ENCODE measurements at regions not wholly inside any gene's neighbourhood (a gene's known extent, or its start where the extent isn't known, plus 50 kb on each side); places are given as distances from the start of the nearest gene placed in this dataset.

- H3K9ac ChIP-seq (ENCODE audit: low read length in 5 of 5): no peak overlapping the region
- no peaks in the 10 kb centered on the region for H3K36me3 ChIP-seq (ENCODE audit: control insufficient read depth in 5 of 5, insufficient read depth in 5 of 5, low read length in 5 of 5)
- peaks cover 0 to 3% (median 0%) of the 10 kb centered on the region in 5 donors for H3K9me3 ChIP-seq (ENCODE audit: control insufficient read depth in 5 of 5, low read length in 5 of 5)
- H3K4me3 ChIP-seq (ENCODE audit: low read depth in 1 of 5, low read length in 5 of 5): no peak overlapping the region
- no peaks in the 10 kb centered on the region for H3K27me3 ChIP-seq (ENCODE audit: control insufficient read depth in 5 of 5, insufficient read depth in 4 of 5, low read length in 5 of 5)
- H3K4me1 ChIP-seq (ENCODE audit: control insufficient read depth in 5 of 5, insufficient read depth in 5 of 5, low read length in 5 of 5): peaks cover 0 to 9% (median 8%) of the 10 kb centered on the region in 5 donors
- H3K27ac ChIP-seq (ENCODE audit: low read depth, low read length): no peak overlapping the region
These were observed 75.7 kb upstream of the PIK3R1 start for GRCh38 chr5:68139611-68140441.

- H3K4me1 ChIP-seq (ENCODE audit: control insufficient read depth in 5 of 5, insufficient read depth in 5 of 5, low read length in 5 of 5): peaks cover 0 to 9% (median 8%) of the 10 kb centered on the region in 5 donors
- H3K27ac ChIP-seq (ENCODE audit: low read depth, low read length): no peak overlapping the region
- H3K9me3 ChIP-seq (ENCODE audit: control insufficient read depth in 5 of 5, low read length in 5 of 5): peaks cover 0 to 3% (median 0%) of the 10 kb centered on the region in 5 donors
- H3K4me3 ChIP-seq (ENCODE audit: low read depth in 1 of 5, low read length in 5 of 5): peak overlapping the region in 1 of 5 donors; percentile 4
- no peaks in the 10 kb centered on the region for H3K27me3 ChIP-seq (ENCODE audit: control insufficient read depth in 5 of 5, insufficient read depth in 4 of 5, low read length in 5 of 5)
- no peak overlapping the region for H3K9ac ChIP-seq (ENCODE audit: low read length in 5 of 5)
- no peaks in the 10 kb centered on the region for H3K36me3 ChIP-seq (ENCODE audit: control insufficient read depth in 5 of 5, insufficient read depth in 5 of 5, low read length in 5 of 5)
These were observed 77.9 kb upstream of the PIK3R1 start for GRCh38 chr5:68137511-68138140.

GRCh38 chr5:68134669-68135313 is 80.8 kb upstream of the PIK3R1 start:
- Histone ChIP-seq H3K27me3 (ENCODE audit: control insufficient read depth in 5 of 5, insufficient read depth in 4 of 5, low read length in 5 of 5) (no peaks in the 10 kb centered on the region), H3K4me1 (ENCODE audit: control insufficient read depth in 5 of 5, insufficient read depth in 5 of 5, low read length in 5 of 5) (peaks cover 0 to 9% (median 8%) of the 10 kb centered on the region in 5 donors), H3K4me3 (ENCODE audit: low read depth in 1 of 5, low read length in 5 of 5) (no peak overlapping the region), H3K9me3 (ENCODE audit: control insufficient read depth in 5 of 5, low read length in 5 of 5) (peaks cover 0 to 3% (median 0%) of the 10 kb centered on the region in 5 donors), H3K9ac (ENCODE audit: low read length in 5 of 5) (no peak overlapping the region), H3K27ac (ENCODE audit: low read depth, low read length) (no peak overlapping the region), H3K36me3 (ENCODE audit: control insufficient read depth in 5 of 5, insufficient read depth in 5 of 5, low read length in 5 of 5) (no peaks in the 10 kb centered on the region)

GRCh38 chr5:68134033-68134668 is 81.4 kb upstream of the PIK3R1 start:
- peaks cover 0 to 3% (median 0%) of the 10 kb centered on the region in 5 donors for H3K9me3 ChIP-seq (ENCODE audit: control insufficient read depth in 5 of 5, low read length in 5 of 5)
- H3K4me3 ChIP-seq (ENCODE audit: low read depth in 1 of 5, low read length in 5 of 5): no peak overlapping the region
- H3K9ac ChIP-seq (ENCODE audit: low read length in 5 of 5): no peak overlapping the region
- H3K27ac ChIP-seq (ENCODE audit: low read depth, low read length): no peak overlapping the region
- H3K27me3 ChIP-seq (ENCODE audit: control insufficient read depth in 5 of 5, insufficient read depth in 4 of 5, low read length in 5 of 5): no peaks in the 10 kb centered on the region
- H3K36me3 ChIP-seq (ENCODE audit: control insufficient read depth in 5 of 5, insufficient read depth in 5 of 5, low read length in 5 of 5): no peaks in the 10 kb centered on the region
- peaks cover 0 to 9% (median 8%) of the 10 kb centered on the region in 5 donors for H3K4me1 ChIP-seq (ENCODE audit: control insufficient read depth in 5 of 5, insufficient read depth in 5 of 5, low read length in 5 of 5)

- peaks cover 0 to 11% (median 0%) of the 10 kb centered on the region in 5 donors for H3K4me1 ChIP-seq (ENCODE audit: control insufficient read depth in 5 of 5, insufficient read depth in 5 of 5, low read length in 5 of 5)
- H3K27ac ChIP-seq (ENCODE audit: low read depth, low read length): no peak overlapping the region
- H3K4me3 ChIP-seq (ENCODE audit: low read depth in 1 of 5, low read length in 5 of 5): no peak overlapping the region
- no peaks in the 10 kb centered on the region for H3K27me3 ChIP-seq (ENCODE audit: control insufficient read depth in 5 of 5, insufficient read depth in 4 of 5, low read length in 5 of 5)
- no peak overlapping the region for H3K9ac ChIP-seq (ENCODE audit: low read length in 5 of 5)
- no peaks in the 10 kb centered on the region for H3K9me3 ChIP-seq (ENCODE audit: control insufficient read depth in 5 of 5, low read length in 5 of 5)
- H3K36me3 ChIP-seq (ENCODE audit: control insufficient read depth in 5 of 5, insufficient read depth in 5 of 5, low read length in 5 of 5): no peaks in the 10 kb centered on the region
These were observed 85.3 kb upstream of the PIK3R1 start for GRCh38 chr5:68130253-68130652.

- Histone ChIP-seq H3K4me1 (ENCODE audit: control insufficient read depth in 5 of 5, insufficient read depth in 5 of 5, low read length in 5 of 5) (peaks cover 0 to 11% (median 0%) of the 10 kb centered on the region in 5 donors), H3K9ac (ENCODE audit: low read length in 5 of 5) (no peak overlapping the region), H3K9me3 (ENCODE audit: control insufficient read depth in 5 of 5, low read length in 5 of 5) (no peaks in the 10 kb centered on the region), H3K27me3 (ENCODE audit: control insufficient read depth in 5 of 5, insufficient read depth in 4 of 5, low read length in 5 of 5) (no peaks in the 10 kb centered on the region), H3K27ac (ENCODE audit: low read depth, low read length) (no peak overlapping the region), H3K4me3 (ENCODE audit: low read depth in 1 of 5, low read length in 5 of 5) (no peak overlapping the region), H3K36me3 (ENCODE audit: control insufficient read depth in 5 of 5, insufficient read depth in 5 of 5, low read length in 5 of 5) (no peaks in the 10 kb centered on the region)
These were observed 86.2 kb upstream of the PIK3R1 start for GRCh38 chr5:68129364-68129763.

GRCh38 chr5:68126886-68127285 is 88.7 kb upstream of the PIK3R1 start:
- peaks cover 0 to 11% (median 0%) of the 10 kb centered on the region in 5 donors for H3K4me1 ChIP-seq (ENCODE audit: control insufficient read depth in 5 of 5, insufficient read depth in 5 of 5, low read length in 5 of 5)
- no peaks in the 10 kb centered on the region for H3K9me3 ChIP-seq (ENCODE audit: control insufficient read depth in 5 of 5, low read length in 5 of 5)
- no peak overlapping the region for H3K27ac ChIP-seq (ENCODE audit: low read depth, low read length)
- no peak overlapping the region for H3K4me3 ChIP-seq (ENCODE audit: low read depth in 1 of 5, low read length in 5 of 5)
- H3K36me3 ChIP-seq (ENCODE audit: control insufficient read depth in 5 of 5, insufficient read depth in 5 of 5, low read length in 5 of 5): no peaks in the 10 kb centered on the region
- H3K27me3 ChIP-seq (ENCODE audit: control insufficient read depth in 5 of 5, insufficient read depth in 4 of 5, low read length in 5 of 5): no peaks in the 10 kb centered on the region
- no peak overlapping the region for H3K9ac ChIP-seq (ENCODE audit: low read length in 5 of 5)

- Histone ChIP-seq H3K27ac (ENCODE audit: low read depth, low read length) (no peak overlapping the region), H3K9me3 (ENCODE audit: control insufficient read depth in 5 of 5, low read length in 5 of 5) (no peaks in the 10 kb centered on the region), H3K9ac (ENCODE audit: low read length in 5 of 5) (no peak overlapping the region), H3K27me3 (ENCODE audit: control insufficient read depth in 5 of 5, insufficient read depth in 4 of 5, low read length in 5 of 5) (no peaks in the 10 kb centered on the region), H3K36me3 (ENCODE audit: control insufficient read depth in 5 of 5, insufficient read depth in 5 of 5, low read length in 5 of 5) (no peaks in the 10 kb centered on the region), H3K4me3 (ENCODE audit: low read depth in 1 of 5, low read length in 5 of 5) (no peak overlapping the region), H3K4me1 (ENCODE audit: control insufficient read depth in 5 of 5, insufficient read depth in 5 of 5, low read length in 5 of 5) (peaks cover 0 to 11% (median 0%) of the 10 kb centered on the region in 5 donors)
These were observed 92.9 kb upstream of the PIK3R1 start for GRCh38 chr5:68122439-68123328.

GRCh38 chr5:68116868-68117411 is 98.6 kb upstream of the PIK3R1 start:
- no peak overlapping the region for H3K27ac ChIP-seq (ENCODE audit: low read depth, low read length)
- no peaks in the 10 kb centered on the region for H3K36me3 ChIP-seq (ENCODE audit: control insufficient read depth in 5 of 5, insufficient read depth in 5 of 5, low read length in 5 of 5)
- no peak overlapping the region for H3K4me3 ChIP-seq (ENCODE audit: low read depth in 1 of 5, low read length in 5 of 5)
- H3K9me3 ChIP-seq (ENCODE audit: control insufficient read depth in 5 of 5, low read length in 5 of 5): no peaks in the 10 kb centered on the region
- H3K4me1 ChIP-seq (ENCODE audit: control insufficient read depth in 5 of 5, insufficient read depth in 5 of 5, low read length in 5 of 5): no peaks in the 10 kb centered on the region
- no peaks in the 10 kb centered on the region for H3K27me3 ChIP-seq (ENCODE audit: control insufficient read depth in 5 of 5, insufficient read depth in 4 of 5, low read length in 5 of 5)
- H3K9ac ChIP-seq (ENCODE audit: low read length in 5 of 5): no peak overlapping the region

All from subcutaneous abdominal adipose tissue (tissue), 5 donors.